ENCODE measurements at regions not wholly inside any gene's neighbourhood (a gene's known extent, or its start where the extent isn't known, plus 50 kb on each side); places are given as distances from the start of the nearest gene placed in this dataset.

- TF ChIP-seq CTCF (conservative IDR thresholded peaks at IDR 0.05; ENCODE audit: low read depth, low read length), result no peak
- no peak overlapping the region for H3K4me3 ChIP-seq (ENCODE audit: low read depth, low read length)
- no peak for DNase-seq (ENCODE audit: low read depth)
These were observed 231.3 kb upstream of the RHOBTB1 start for GRCh38 chr10:61175316-61175715.

- no peak for DNase-seq (ENCODE audit: low read depth)
- H3K4me3 ChIP-seq (ENCODE audit: low read depth, low read length), result no peak overlapping the region
- TF ChIP-seq CTCF (conservative IDR thresholded peaks at IDR 0.05; ENCODE audit: low read depth, low read length), result no peak
These were observed 229.5 kb upstream of the RHOBTB1 start for GRCh38 chr10:61173450-61173849.

- no peak for DNase-seq (ENCODE audit: low read depth)
- TF ChIP-seq CTCF (conservative IDR thresholded peaks at IDR 0.05; ENCODE audit: low read depth, low read length), result no peak
- no peak overlapping the region for H3K4me3 ChIP-seq (ENCODE audit: low read depth, low read length)
These were observed 228.4 kb upstream of the RHOBTB1 start for GRCh38 chr10:61172182-61172926.

- no peak for DNase-seq (ENCODE audit: low read depth)
- no peak for TF ChIP-seq CTCF (conservative IDR thresholded peaks at IDR 0.05; ENCODE audit: low read depth, low read length)
- no peak overlapping the region for H3K4me3 ChIP-seq (ENCODE audit: low read depth, low read length)
These were observed 226.6 kb upstream of the RHOBTB1 start for GRCh38 chr10:61170594-61170993.

- TF ChIP-seq CTCF (conservative IDR thresholded peaks at IDR 0.05; ENCODE audit: low read depth, low read length), result no peak
- DNase-seq (ENCODE audit: low read depth), result no peak
- no peak overlapping the region for H3K4me3 ChIP-seq (ENCODE audit: low read depth, low read length)
These were observed 225.3 kb upstream of the RHOBTB1 start for GRCh38 chr10:61169294-61169693.

- DNase-seq (ENCODE audit: low read depth), result no peak
- no peak overlapping the region for H3K4me3 ChIP-seq (ENCODE audit: low read depth, low read length)
These were observed 222.5 kb upstream of the RHOBTB1 start for GRCh38 chr10:61166489-61166888.

More at GRCh38 chr10:61166489-61166888, 222.5 kb upstream of the RHOBTB1 start:
- no peak for TF ChIP-seq CTCF (conservative IDR thresholded peaks at IDR 0.05; ENCODE audit: low read depth, low read length)
